Glutamatergic neuron (in vitro differentiated cells): ENCODE measurements at regions not wholly inside any gene's neighbourhood (a gene's known extent, or its start where the extent isn't known, plus 50 kb on each side); places are given as distances from the start of the nearest gene placed in this dataset.

ENCODE experiments used
- DNase-seq: peaks from one replicate; pipeline ENCODE4 v3.0.0; 2022
- H3K27ac Mint-ChIP-seq: one replicate; pipeline ENCODE4 v1.8.0; 2020; ENCODE audit warnings: mild to moderate bottlenecking, mixed read lengths, inconsistent platforms; ENCODE audit not compliant: unreplicated experiment
- H3K27me3 Mint-ChIP-seq: one replicate; pipeline ENCODE4 v1.8.0; 2020; ENCODE audit warnings: mild to moderate bottlenecking, moderate library complexity, mixed read lengths, inconsistent platforms; ENCODE audit not compliant: unreplicated experiment
- H3K36me3 Mint-ChIP-seq: one replicate; pipeline ENCODE4 v1.8.0; 2020; ENCODE audit warnings: mild to moderate bottlenecking, mixed read lengths, inconsistent platforms; ENCODE audit not compliant: unreplicated experiment
- H3K4me1 Mint-ChIP-seq: one replicate; pipeline ENCODE4 v1.8.0; 2020; ENCODE audit warnings: mild to moderate bottlenecking, low read depth, mixed read lengths, inconsistent platforms; ENCODE audit not compliant: unreplicated experiment
- H3K4me3 Mint-ChIP-seq: one replicate; pipeline ENCODE4 v1.8.0; 2020; ENCODE audit warnings: mild to moderate bottlenecking, mixed read lengths, inconsistent platforms; ENCODE audit not compliant: unreplicated experiment
- H3K9me3 Mint-ChIP-seq: one replicate; pipeline ENCODE4 v1.8.0; 2020; ENCODE audit warnings: mild to moderate bottlenecking, moderate library complexity, mixed read lengths, inconsistent platforms; ENCODE audit not compliant: unreplicated experiment
- TF ChIP-seq, protein P1 (sequence below): fragments of 200-600 bp; sonication (generic); IDR thresholded peaks from one replicate; pipeline ENCODE4 v1.5.0; 2021; ENCODE audit not compliant: partially characterized antibody, unreplicated experiment

DNA sequence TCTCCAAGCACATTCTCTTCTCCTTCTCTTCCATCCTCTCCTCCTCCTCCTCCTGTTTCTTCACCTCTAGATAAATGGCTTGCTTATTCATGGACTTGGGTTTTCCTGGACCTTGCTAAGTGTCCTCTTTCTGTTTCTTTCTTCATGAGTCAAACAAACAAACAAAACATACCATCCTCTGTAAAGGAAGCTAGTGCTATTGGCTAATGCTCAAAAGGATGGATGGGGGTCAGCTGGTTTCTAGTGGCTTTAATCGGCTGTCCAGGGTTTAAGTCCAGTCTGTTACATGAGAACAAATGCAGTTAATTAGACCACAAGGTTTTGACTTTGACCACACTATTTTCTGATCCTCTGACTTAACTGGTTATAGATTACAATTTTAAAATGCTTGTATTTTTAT lies 83.8 kb upstream of the TSPAN2 start:
- Mint-ChIP-seq H3K27ac (no peak overlapping the region), H3K4me1 (no peaks in the 10 kb centered on the region), H3K27me3 (no peaks in the 10 kb centered on the region), H3K4me3 (no peak overlapping the region), H3K9me3 (no peaks in the 10 kb centered on the region), H3K36me3 (no peaks in the 10 kb centered on the region)
- no peak for DNase-seq
- TF ChIP-seq, protein P1, sequence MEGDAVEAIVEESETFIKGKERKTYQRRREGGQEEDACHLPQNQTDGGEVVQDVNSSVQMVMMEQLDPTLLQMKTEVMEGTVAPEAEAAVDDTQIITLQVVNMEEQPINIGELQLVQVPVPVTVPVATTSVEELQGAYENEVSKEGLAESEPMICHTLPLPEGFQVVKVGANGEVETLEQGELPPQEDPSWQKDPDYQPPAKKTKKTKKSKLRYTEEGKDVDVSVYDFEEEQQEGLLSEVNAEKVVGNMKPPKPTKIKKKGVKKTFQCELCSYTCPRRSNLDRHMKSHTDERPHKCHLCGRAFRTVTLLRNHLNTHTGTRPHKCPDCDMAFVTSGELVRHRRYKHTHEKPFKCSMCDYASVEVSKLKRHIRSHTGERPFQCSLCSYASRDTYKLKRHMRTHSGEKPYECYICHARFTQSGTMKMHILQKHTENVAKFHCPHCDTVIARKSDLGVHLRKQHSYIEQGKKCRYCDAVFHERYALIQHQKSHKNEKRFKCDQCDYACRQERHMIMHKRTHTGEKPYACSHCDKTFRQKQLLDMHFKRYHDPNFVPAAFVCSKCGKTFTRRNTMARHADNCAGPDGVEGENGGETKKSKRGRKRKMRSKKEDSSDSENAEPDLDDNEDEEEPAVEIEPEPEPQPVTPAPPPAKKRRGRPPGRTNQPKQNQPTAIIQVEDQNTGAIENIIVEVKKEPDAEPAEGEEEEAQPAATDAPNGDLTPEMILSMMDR: no peak

DNA sequence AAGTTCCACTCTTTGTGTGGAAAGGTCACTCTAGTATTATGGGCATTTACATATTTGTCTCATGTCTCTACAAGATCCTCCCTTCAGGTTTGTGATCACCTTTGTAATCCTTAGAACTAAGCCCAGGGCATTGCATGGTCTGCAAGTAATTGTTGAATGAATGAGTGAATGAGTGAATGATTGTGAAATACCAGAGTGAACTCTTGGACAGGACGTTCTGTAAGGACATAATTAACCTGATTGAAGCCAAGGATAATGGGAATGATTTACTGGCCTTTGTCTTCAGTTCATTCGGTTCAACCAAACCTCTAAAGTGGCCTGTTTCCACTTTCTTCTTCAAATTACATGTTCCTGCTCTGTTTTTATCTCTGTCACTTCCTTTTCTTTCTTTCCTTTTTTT lies 83.0 kb upstream of the TSPAN2 start:
- H3K27ac Mint-ChIP-seq: no peak overlapping the region
- DNase-seq: no peak
- no peaks in the 10 kb centered on the region for H3K36me3 Mint-ChIP-seq
- H3K9me3 Mint-ChIP-seq: no peaks in the 10 kb centered on the region
- TF ChIP-seq, protein P1: no peak
- H3K4me1 Mint-ChIP-seq: no peaks in the 10 kb centered on the region
- no peaks in the 10 kb centered on the region for H3K27me3 Mint-ChIP-seq
- no peak overlapping the region for H3K4me3 Mint-ChIP-seq

DNA sequence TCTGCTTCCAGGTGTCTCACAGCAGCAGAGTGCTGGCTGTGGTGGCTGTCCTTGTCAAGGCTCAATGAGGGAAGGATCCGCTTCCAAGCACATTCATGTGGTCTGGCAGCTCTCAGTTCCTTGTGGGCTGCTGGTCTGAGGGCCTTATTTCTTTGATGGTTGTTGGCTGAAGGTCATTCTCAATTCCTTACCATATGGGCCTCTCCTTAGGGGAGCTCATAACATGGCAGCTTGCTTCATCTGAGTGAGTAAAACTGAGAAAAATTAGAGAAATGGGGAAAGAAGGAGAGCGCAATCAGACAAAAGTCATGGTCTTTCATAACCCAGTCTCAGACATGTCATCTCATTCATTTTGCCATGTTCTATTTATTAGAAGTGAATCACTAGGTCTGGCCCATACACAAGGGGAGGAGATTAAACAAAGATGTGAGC lies 81.7 kb upstream of the TSPAN2 start:
- Mint-ChIP-seq H3K4me1 (no peaks in the 10 kb centered on the region), H3K4me3 (no peak overlapping the region), H3K27me3 (no peaks in the 10 kb centered on the region), H3K9me3 (no peaks in the 10 kb centered on the region), H3K27ac (no peak overlapping the region), H3K36me3 (no peaks in the 10 kb centered on the region)
- TF ChIP-seq, protein P1: no peak
- DNase-seq: no peak

DNA sequence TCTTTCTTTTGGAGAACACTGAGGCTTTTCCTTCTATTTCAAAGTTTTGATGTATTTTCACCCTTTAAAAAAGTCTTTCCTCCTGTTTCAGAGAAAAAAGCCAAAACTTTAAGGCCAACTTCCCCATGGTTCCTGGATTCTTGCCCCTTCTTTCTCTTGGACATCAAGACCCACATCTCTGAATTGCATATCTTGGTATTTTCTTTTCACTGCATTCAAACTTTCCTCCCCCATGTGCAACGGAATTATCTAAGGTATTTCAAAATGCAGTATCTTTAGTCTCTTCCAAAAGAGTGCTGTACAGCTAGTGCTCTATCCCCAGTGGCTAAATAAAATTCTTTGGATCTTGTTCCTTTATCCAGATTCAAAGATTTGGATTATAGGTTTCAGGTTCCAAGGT lies 81.1 kb upstream of the TSPAN2 start:
- TF ChIP-seq, protein P1: no peak

DNA sequence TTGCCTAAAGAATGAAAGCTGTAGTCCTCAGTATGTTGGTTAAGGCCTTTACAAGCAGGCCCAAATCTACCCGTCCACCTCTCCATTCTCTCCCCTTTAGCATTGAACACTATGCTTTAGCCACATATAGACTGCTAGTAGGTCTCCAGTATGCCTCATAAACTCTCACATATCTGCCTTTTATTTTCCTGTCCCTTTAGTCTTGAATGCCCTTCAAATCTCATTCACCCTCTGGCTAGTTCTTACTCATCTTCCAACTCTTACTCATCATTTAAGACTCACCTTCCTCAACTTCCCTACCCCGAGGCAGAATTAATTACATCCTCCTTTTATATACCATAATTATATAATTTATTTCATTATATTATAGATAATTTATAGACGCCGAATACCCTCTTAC lies 78.7 kb upstream of the TSPAN2 start:
- H3K4me3 Mint-ChIP-seq: no peak overlapping the region
- TF ChIP-seq, protein P1: no peak
- no peaks in the 10 kb centered on the region for H3K4me1 Mint-ChIP-seq
- DNase-seq: no peak
- no peaks in the 10 kb centered on the region for H3K36me3 Mint-ChIP-seq
- H3K27me3 Mint-ChIP-seq: no peaks in the 10 kb centered on the region
- no peaks in the 10 kb centered on the region for H3K9me3 Mint-ChIP-seq
- no peak overlapping the region for H3K27ac Mint-ChIP-seq

More for the DNA sequence above, 81.1 kb upstream of the TSPAN2 start:
- Mint-ChIP-seq H3K27ac (no peak overlapping the region), H3K4me3 (no peak overlapping the region), H3K27me3 (no peaks in the 10 kb centered on the region), H3K4me1 (no peaks in the 10 kb centered on the region), H3K36me3 (no peaks in the 10 kb centered on the region), H3K9me3 (no peaks in the 10 kb centered on the region)
- DNase-seq: no peak
